ENCODE measurements at regions not wholly inside any gene's neighbourhood (a gene's known extent, or its start where the extent isn't known, plus 50 kb on each side); places are given as distances from the start of the nearest gene placed in this dataset.

- no peak for DNase-seq (ENCODE audit: low spot score in 2 of 2)
- no peaks in the 10 kb centered on the region for H3K9me3 Mint-ChIP-seq
- no peaks in the 10 kb centered on the region for H3K27me3 Mint-ChIP-seq
- no peaks in the 10 kb centered on the region for H3K36me3 Mint-ChIP-seq (ENCODE audit: insufficient read depth)
- H3K4me1 Mint-ChIP-seq = no peaks in the 10 kb centered on the region
- H3K27ac Mint-ChIP-seq (ENCODE audit: low read depth) = no peak overlapping the region
- no peak for ATAC-seq (replicated peaks; ENCODE audit: extremely low read depth, poor library complexity, severe bottlenecking)
- H3K4me3 Mint-ChIP-seq = no peak overlapping the region
Measured at GRCh38 chr10:78964952-78965633, 103.7 kb upstream of the ZMIZ1 start.

DNA sequence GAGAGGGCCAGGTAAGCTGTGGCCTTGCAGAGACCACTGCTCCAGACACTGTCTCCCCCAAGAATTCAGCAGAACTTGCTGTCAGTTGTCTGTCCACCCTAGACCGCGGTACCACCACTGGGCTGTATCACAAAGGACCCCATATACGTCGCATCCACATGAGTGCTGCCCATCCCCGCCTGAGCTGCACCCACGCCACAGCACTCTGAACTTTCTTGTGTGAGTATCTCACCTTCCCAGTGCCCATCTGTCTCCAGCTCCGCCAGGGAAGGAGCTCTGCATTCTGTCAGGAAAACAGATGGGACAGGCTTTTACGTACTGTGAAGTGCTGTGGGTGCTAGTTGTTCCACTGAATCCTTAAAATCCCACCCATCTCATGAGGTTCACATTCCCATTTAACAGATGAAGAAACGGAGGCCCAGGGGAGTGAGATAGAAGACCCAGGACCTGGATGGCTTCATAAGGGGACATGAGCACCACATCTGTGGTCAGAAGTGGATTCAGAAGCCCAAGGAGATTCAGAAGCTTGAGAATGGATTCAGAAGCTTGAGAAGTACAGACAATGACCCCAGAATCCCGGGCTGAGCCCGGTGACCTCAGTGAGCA, 102.5 kb upstream of the ZMIZ1 start:
- H3K9me3 Mint-ChIP-seq = no peaks in the 10 kb centered on the region
- no peak overlapping the region for H3K27ac Mint-ChIP-seq (ENCODE audit: low read depth)
- no peaks in the 10 kb centered on the region for H3K4me1 Mint-ChIP-seq
- H3K27me3 Mint-ChIP-seq = no peaks in the 10 kb centered on the region
- H3K36me3 Mint-ChIP-seq (ENCODE audit: insufficient read depth) = no peaks in the 10 kb centered on the region
- DNase-seq (ENCODE audit: low spot score in 2 of 2) = no peak
- H3K4me3 Mint-ChIP-seq = no peak overlapping the region
- no peak for ATAC-seq (replicated peaks; ENCODE audit: extremely low read depth, poor library complexity, severe bottlenecking)

GRCh38 chr10:78966844-78967488, 101.8 kb upstream of the ZMIZ1 start:
- DNase-seq (ENCODE audit: low spot score in 2 of 2) = no peak
- no peaks in the 10 kb centered on the region for H3K4me1 Mint-ChIP-seq
- no peak overlapping the region for H3K27ac Mint-ChIP-seq (ENCODE audit: low read depth)

DNA sequence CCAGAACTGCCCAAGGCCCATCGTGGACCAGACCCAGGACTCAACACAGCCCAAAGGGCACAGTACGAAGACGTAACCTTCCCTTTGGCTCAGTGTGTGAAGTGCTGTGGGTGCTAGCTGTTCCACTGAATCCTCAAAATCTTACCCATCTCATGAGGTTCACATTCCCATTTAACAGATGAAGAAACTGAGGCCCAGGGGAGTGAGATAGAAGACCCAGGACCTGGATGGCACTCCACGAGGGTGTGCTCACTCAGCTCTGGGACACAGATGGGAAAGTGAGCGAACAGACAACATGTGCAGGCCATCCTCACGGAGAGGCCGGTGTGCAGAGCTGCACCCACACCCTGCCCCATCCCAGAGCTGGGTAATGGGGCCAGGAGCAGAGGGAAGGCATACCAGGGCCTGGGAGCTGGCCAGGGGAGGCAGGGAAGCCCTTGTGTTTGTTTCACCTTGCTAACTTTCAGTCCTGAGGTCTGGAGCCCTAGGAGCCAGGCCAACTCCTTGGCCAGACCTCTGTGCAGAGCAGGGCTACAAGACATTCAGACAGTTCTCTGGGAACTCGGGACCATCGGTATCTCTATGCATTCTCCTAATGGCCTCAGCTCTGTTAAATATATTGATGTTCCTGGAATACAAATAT, 100.3 kb upstream of the ZMIZ1 start:
- H3K4me1 Mint-ChIP-seq = no peaks in the 10 kb centered on the region
- H3K9me3 Mint-ChIP-seq = no peaks in the 10 kb centered on the region
- ATAC-seq (replicated peaks; ENCODE audit: extremely low read depth, poor library complexity, severe bottlenecking) (no peak), DNase-seq (ENCODE audit: low spot score in 2 of 2) (no peak)
- H3K27ac Mint-ChIP-seq (ENCODE audit: low read depth) = no peak overlapping the region
- H3K27me3 Mint-ChIP-seq = no peaks in the 10 kb centered on the region
- peaks cover 1% of the 10 kb centered on the region for H3K36me3 Mint-ChIP-seq (ENCODE audit: insufficient read depth)
- no peak overlapping the region for H3K4me3 Mint-ChIP-seq

More at GRCh38 chr10:78966844-78967488, 101.8 kb upstream of the ZMIZ1 start:
- ATAC-seq (replicated peaks; ENCODE audit: extremely low read depth, poor library complexity, severe bottlenecking) = no peak
- Mint-ChIP-seq H3K36me3 (ENCODE audit: insufficient read depth) (no peaks in the 10 kb centered on the region), H3K27me3 (no peaks in the 10 kb centered on the region), H3K9me3 (no peaks in the 10 kb centered on the region), H3K4me3 (no peak overlapping the region)

DNA sequence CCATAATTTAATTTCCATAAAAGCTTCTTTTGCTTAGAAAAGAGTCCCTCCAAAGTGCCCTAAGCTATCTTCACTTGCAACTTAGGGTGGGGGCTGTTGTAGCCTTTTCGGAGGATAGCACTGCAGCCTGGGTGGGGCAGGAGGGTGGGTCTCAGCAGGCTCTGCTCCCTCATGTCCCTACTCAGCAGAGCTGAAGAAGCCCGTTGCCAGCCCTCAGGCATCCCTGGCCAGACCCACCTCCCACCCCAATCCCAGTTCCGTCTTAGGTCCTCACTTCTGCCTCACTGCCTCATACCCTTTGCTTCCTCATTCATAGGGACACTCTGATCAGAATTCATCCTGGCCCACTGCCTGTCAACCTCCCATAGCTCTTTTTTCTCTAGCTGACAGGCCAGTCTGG, 99.8 kb upstream of the ZMIZ1 start:
- ATAC-seq (replicated peaks; ENCODE audit: extremely low read depth, poor library complexity, severe bottlenecking) = no peak
- Mint-ChIP-seq H3K36me3 (ENCODE audit: insufficient read depth) (peaks cover 1% of the 10 kb centered on the region), H3K4me1 (no peaks in the 10 kb centered on the region), H3K9me3 (no peaks in the 10 kb centered on the region), H3K4me3 (no peak overlapping the region), H3K27me3 (no peaks in the 10 kb centered on the region), H3K27ac (ENCODE audit: low read depth) (no peak overlapping the region)
- DNase-seq (ENCODE audit: low spot score in 2 of 2) = no peak

GRCh38 chr10:78969719-78970118, 99.0 kb upstream of the ZMIZ1 start:
- Mint-ChIP-seq H3K27me3 (no peaks in the 10 kb centered on the region), H3K4me1 (peaks cover 7% of the 10 kb centered on the region), H3K27ac (ENCODE audit: low read depth) (no peak overlapping the region), H3K4me3 (no peak overlapping the region), H3K9me3 (no peaks in the 10 kb centered on the region), H3K36me3 (ENCODE audit: insufficient read depth) (peaks cover 6% of the 10 kb centered on the region)
- DNase-seq (ENCODE audit: low spot score in 2 of 2) = no peak
- ATAC-seq (replicated peaks; ENCODE audit: extremely low read depth, poor library complexity, severe bottlenecking) = no peak

GRCh38 chr10:78970261-78970660, 98.5 kb upstream of the ZMIZ1 start:
- Mint-ChIP-seq H3K4me3 (no peak overlapping the region), H3K27me3 (no peaks in the 10 kb centered on the region), H3K27ac (ENCODE audit: low read depth) (no peak overlapping the region), H3K36me3 (ENCODE audit: insufficient read depth) (peaks cover 6% of the 10 kb centered on the region), H3K9me3 (no peaks in the 10 kb centered on the region), H3K4me1 (peaks cover 9% of the 10 kb centered on the region)
- DNase-seq (ENCODE audit: low spot score in 2 of 2) (no peak), ATAC-seq (replicated peaks; ENCODE audit: extremely low read depth, poor library complexity, severe bottlenecking) (no peak)

- H3K4me1 Mint-ChIP-seq = peaks cover 9% of the 10 kb centered on the region
- H3K4me3 Mint-ChIP-seq = no peak overlapping the region
- ATAC-seq (replicated peaks; ENCODE audit: extremely low read depth, poor library complexity, severe bottlenecking) = no peak
- H3K9me3 Mint-ChIP-seq = no peaks in the 10 kb centered on the region
- DNase-seq (ENCODE audit: low spot score in 2 of 2) = no peak
- H3K27ac Mint-ChIP-seq (ENCODE audit: low read depth) = no peak overlapping the region
- H3K27me3 Mint-ChIP-seq = no peaks in the 10 kb centered on the region
- peaks cover 6% of the 10 kb centered on the region for H3K36me3 Mint-ChIP-seq (ENCODE audit: insufficient read depth)
Measured at GRCh38 chr10:78971094-78971682, 97.6 kb upstream of the ZMIZ1 start.

DNA sequence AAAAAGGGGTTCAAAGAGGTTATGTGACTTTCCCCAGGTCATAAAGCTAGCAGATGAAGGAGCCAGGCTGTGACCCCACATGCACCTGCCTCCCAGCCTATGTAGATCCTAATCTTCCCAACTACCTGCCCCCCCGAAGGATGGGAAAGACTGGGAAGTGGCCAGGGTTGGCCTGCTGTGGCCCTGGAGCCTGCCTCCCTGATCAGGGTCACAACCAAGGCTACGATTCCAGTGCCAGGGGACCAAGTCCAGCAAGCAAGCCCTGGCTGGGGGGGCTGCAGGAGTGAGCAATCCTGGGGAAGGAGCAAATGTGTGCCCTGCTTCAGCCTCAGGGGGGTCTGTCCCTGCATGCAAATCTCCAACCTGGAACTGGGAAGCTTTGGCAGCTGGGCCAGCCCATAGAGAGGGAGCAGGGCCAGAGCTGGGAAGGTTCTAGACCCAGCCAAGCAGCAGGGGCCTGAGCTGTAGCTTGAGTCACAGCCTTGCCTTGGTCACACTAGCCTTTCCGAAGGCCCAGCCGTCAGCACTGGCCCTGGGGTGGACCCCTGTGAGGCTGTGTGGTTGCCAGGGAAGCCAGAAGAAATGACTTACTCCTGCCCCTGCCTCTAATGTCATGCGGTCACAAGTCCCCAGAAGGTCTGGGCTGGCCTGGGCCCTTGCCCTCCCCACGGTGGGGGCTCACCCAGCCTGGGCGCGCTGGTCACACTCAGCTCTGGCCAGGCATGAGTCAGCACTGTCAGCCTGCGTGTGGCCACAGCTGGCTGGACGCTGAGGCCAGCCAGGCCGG, 96.4 kb upstream of the ZMIZ1 start:
- Mint-ChIP-seq H3K27ac (ENCODE audit: low read depth) (no peak overlapping the region), H3K4me3 (peak overlapping the region; percentile 91), H3K27me3 (no peaks in the 10 kb centered on the region), H3K9me3 (no peaks in the 10 kb centered on the region), H3K36me3 (ENCODE audit: insufficient read depth) (peaks cover 6% of the 10 kb centered on the region), H3K4me1 (peaks cover 9% of the 10 kb centered on the region)
- no peak for ATAC-seq (replicated peaks; ENCODE audit: extremely low read depth, poor library complexity, severe bottlenecking)
- DNase-seq (ENCODE audit: low spot score in 2 of 2) = no peak

- H3K27me3 Mint-ChIP-seq = no peaks in the 10 kb centered on the region
- no peak overlapping the region for H3K27ac Mint-ChIP-seq (ENCODE audit: low read depth)
- DNase-seq (ENCODE audit: low spot score in 2 of 2) = peak in 1 of 2 donors; percentile 43
- peak overlapping the region; percentile 91 for H3K4me3 Mint-ChIP-seq
- peaks cover 9% of the 10 kb centered on the region for H3K4me1 Mint-ChIP-seq
- H3K36me3 Mint-ChIP-seq (ENCODE audit: insufficient read depth) = peaks cover 6% of the 10 kb centered on the region
- ATAC-seq (replicated peaks; ENCODE audit: extremely low read depth, poor library complexity, severe bottlenecking) = peak; percentile 74
- H3K9me3 Mint-ChIP-seq = no peaks in the 10 kb centered on the region
Measured at GRCh38 chr10:78972947-78973900, 95.5 kb upstream of the ZMIZ1 start.

- ATAC-seq (replicated peaks; ENCODE audit: extremely low read depth, poor library complexity, severe bottlenecking) = peak; percentile 26
- no peak for DNase-seq (ENCODE audit: low spot score in 2 of 2)
- Mint-ChIP-seq H3K4me3 (peak overlapping the region; percentile 91), H3K36me3 (ENCODE audit: insufficient read depth) (peaks cover 6% of the 10 kb centered on the region), H3K4me1 (peaks cover 9% of the 10 kb centered on the region), H3K9me3 (no peaks in the 10 kb centered on the region), H3K27ac (ENCODE audit: low read depth) (peak overlapping the region; percentile 97), H3K27me3 (no peaks in the 10 kb centered on the region)
Measured at GRCh38 chr10:78973901-78974616, 94.7 kb upstream of the ZMIZ1 start.

All from central memory CD8-positive, alpha-beta T cell (primary cell).